CD4-positive, CD25-positive, alpha-beta regulatory T cell (primary cell): ENCODE measurements at regions not wholly inside any gene's neighbourhood (a gene's known extent, or its start where the extent isn't known, plus 50 kb on each side); places are given as distances from the start of the nearest gene placed in this dataset.
"Not testable (repeated sequence)": the region's sequence is repeated elsewhere in the genome, so short reads cannot be mapped to it uniquely, and the experiment has no call there.

Source experiments
- ATAC-seq, 2 donors: fragments of 150-1000 bp; cut with Tn5 transposase; one replicate each; pipeline ENCODE4 v1.10.0; 2021; ENCODE audit warnings: low read depth in 2 of 2, moderate number of reproducible peaks in 2 of 2, moderate library complexity in 1 of 2
- DNase-seq, 3 donors: peaks; one replicate each; pipeline versions ENCODE4 v3.0.0 to v3.0.0-alpha.2; 2012 to 2022; ENCODE audit warnings: mixed read lengths in 1 of 3
- H3K27ac ChIP-seq: one replicate; pipeline ENCODE4 v1.7.0; 2013; ENCODE audit warnings: mild to moderate bottlenecking, low read length; ENCODE audit not compliant: insufficient read depth, poor library complexity, severe bottlenecking
- H3K27me3 ChIP-seq: one replicate; pipeline ENCODE4 v1.7.0; 2013; ENCODE audit warnings: low read length; ENCODE audit not compliant: control insufficient read depth, insufficient read depth
- H3K36me3 ChIP-seq: one replicate; pipeline ENCODE4 v1.7.0; 2013; ENCODE audit warnings: mild to moderate bottlenecking, low read length, moderate library complexity; ENCODE audit not compliant: control insufficient read depth, insufficient read depth
- H3K4me1 ChIP-seq: 2 replicates; pipeline ENCODE4 v1.7.0; 2013; ENCODE audit warnings: mild to moderate bottlenecking, low read length; ENCODE audit not compliant: insufficient read depth, control insufficient read depth, poor library complexity, severe bottlenecking
- H3K4me3 ChIP-seq: one replicate; pipeline ENCODE4 v1.7.0; 2013; ENCODE audit warnings: low read depth, mild to moderate bottlenecking, low read length, moderate library complexity
- H3K9me3 ChIP-seq, 2 experiments: 1 replicate in 1 of 2; 2 replicates in 1 of 2; pipeline ENCODE4 v1.7.0; 2013; ENCODE audit warnings: low read length in 2 of 2, mild to moderate bottlenecking in 1 of 2, moderate library complexity in 1 of 2; ENCODE audit not compliant: control insufficient read depth in 2 of 2
- H3K27ac Mint-ChIP-seq, 3 donors: one replicate each; pipeline ENCODE4 v1.8.0; 2020 to 2022; ENCODE audit warnings: mild to moderate bottlenecking in 3 of 3, mixed read lengths in 3 of 3, moderate library complexity in 2 of 3
- H3K27me3 Mint-ChIP-seq: one replicate; pipeline ENCODE4 v1.8.0; 2022; ENCODE audit warnings: mild to moderate bottlenecking, mixed read lengths
- H3K36me3 Mint-ChIP-seq: one replicate; pipeline ENCODE4 v1.8.0; 2020; ENCODE audit warnings: mixed read lengths
- H3K4me1 Mint-ChIP-seq, 4 donors: one replicate each; pipeline ENCODE4 v1.8.0; 2020 to 2022; ENCODE audit warnings: mixed read lengths in 4 of 4, mild to moderate bottlenecking in 1 of 4
- H3K4me3 Mint-ChIP-seq, 4 donors: one replicate each; pipeline ENCODE4 v1.8.0; 2020 to 2022; ENCODE audit warnings: mild to moderate bottlenecking in 4 of 4, mixed read lengths in 4 of 4, moderate library complexity in 3 of 4
- H3K9me3 Mint-ChIP-seq, 7 donors: one replicate each; pipeline ENCODE4 v1.8.0; 2020 to 2022; ENCODE audit warnings: mixed read lengths in 7 of 7, mild to moderate bottlenecking in 3 of 7, moderate library complexity in 2 of 7

- DNase-seq (no peak), ATAC-seq (no peak)
- Histone ChIP-seq H3K27ac (no peak overlapping the region), H3K4me3 (no peak overlapping the region), H3K27me3 (no peaks in the 10 kb centered on the region), H3K9me3 (peaks cover 0 to 3% of the 10 kb centered on the region in 2 experiments), H3K4me1 (no peaks in the 10 kb centered on the region), H3K36me3 (no peaks in the 10 kb centered on the region)
- Mint-ChIP-seq H3K4me3 (no peak overlapping the region), H3K4me1 (peaks cover 0 to 4% (median 0%) of the 10 kb centered on the region in 4 donors), H3K9me3 (peaks cover 0 to 14% (median 8%) of the 10 kb centered on the region in 7 donors), H3K27ac (no peak overlapping the region), H3K27me3 (no peaks in the 10 kb centered on the region), H3K36me3 (no peaks in the 10 kb centered on the region)
These were observed 268.8 kb upstream of the IRX1 start for GRCh38 chr5:3326841-3327232.

- Mint-ChIP-seq H3K36me3 (no peaks in the 10 kb centered on the region), H3K27me3 (no peaks in the 10 kb centered on the region), H3K4me1 (peaks cover 0 to 4% (median 0%) of the 10 kb centered on the region in 4 donors), H3K9me3 (peaks cover 0 to 14% (median 5%) of the 10 kb centered on the region in 7 donors), H3K27ac (no peak overlapping the region), H3K4me3 (no peak overlapping the region)
- Histone ChIP-seq H3K27ac (no peak overlapping the region), H3K4me1 (no peaks in the 10 kb centered on the region), H3K27me3 (no peaks in the 10 kb centered on the region), H3K36me3 (no peaks in the 10 kb centered on the region), H3K9me3 (peaks cover 0 to 3% of the 10 kb centered on the region in 2 experiments), H3K4me3 (no peak overlapping the region)
- DNase-seq (no peak), ATAC-seq (no peak)
These were observed 269.4 kb upstream of the IRX1 start for GRCh38 chr5:3325972-3326840.

- DNase-seq, result peak in 1 of 3 donors; percentile 0
- ATAC-seq, result no peak
- no peaks in the 10 kb centered on the region for H3K4me1 Mint-ChIP-seq
- H3K9me3 Mint-ChIP-seq, result peaks cover 0 to 14% (median 4%) of the 10 kb centered on the region in 7 donors
- no peaks in the 10 kb centered on the region for H3K36me3 ChIP-seq
- no peak overlapping the region for H3K27ac ChIP-seq
- H3K36me3 Mint-ChIP-seq, result no peaks in the 10 kb centered on the region
- H3K27me3 ChIP-seq, result no peaks in the 10 kb centered on the region
- no peak overlapping the region for H3K4me3 ChIP-seq
- H3K27me3 Mint-ChIP-seq, result no peaks in the 10 kb centered on the region
- H3K4me1 ChIP-seq, result no peaks in the 10 kb centered on the region
- no peak overlapping the region for H3K4me3 Mint-ChIP-seq
- H3K9me3 ChIP-seq, result peaks cover 0 to 3% of the 10 kb centered on the region in 2 experiments
- no peak overlapping the region for H3K27ac Mint-ChIP-seq
These were observed 270.2 kb upstream of the IRX1 start for GRCh38 chr5:3325201-3325971.

- H3K9me3 ChIP-seq, result peaks cover 0 to 3% of the 10 kb centered on the region in 2 experiments
These were observed 271.1 kb upstream of the IRX1 start for GRCh38 chr5:3324421-3325101.

GRCh38 chr5:3323966-3324365, 271.7 kb upstream of the IRX1 start:
- not testable (repeated sequence) for H3K27me3 Mint-ChIP-seq

More at GRCh38 chr5:3324421-3325101, 271.1 kb upstream of the IRX1 start:
- no peak for ATAC-seq
- Histone ChIP-seq H3K27me3 (no peaks in the 10 kb centered on the region), H3K27ac (no peak overlapping the region), H3K4me1 (no peaks in the 10 kb centered on the region), H3K4me3 (no peak overlapping the region), H3K36me3 (no peaks in the 10 kb centered on the region)
- H3K36me3 Mint-ChIP-seq, result no peaks in the 10 kb centered on the region
- H3K27me3 Mint-ChIP-seq, result no peaks in the 10 kb centered on the region
- H3K4me3 Mint-ChIP-seq, result no peak overlapping the region
- peaks cover 0 to 10% (median 2%) of the 10 kb centered on the region in 7 donors for H3K9me3 Mint-ChIP-seq
- H3K4me1 Mint-ChIP-seq, result no peaks in the 10 kb centered on the region
- H3K27ac Mint-ChIP-seq, result no peak overlapping the region
- peak in 1 of 3 donors; percentile 4 for DNase-seq

GRCh38 chr5:3323144-3323543, 272.5 kb upstream of the IRX1 start:
- no peak for ATAC-seq
- Mint-ChIP-seq H3K27me3 (no peaks in the 10 kb centered on the region), H3K36me3 (no peaks in the 10 kb centered on the region), H3K27ac (no peak overlapping the region), H3K4me3 (no peak overlapping the region), H3K4me1 (no peaks in the 10 kb centered on the region), H3K9me3 (peaks cover 0 to 9% (median 2%) of the 10 kb centered on the region in 7 donors)
- Histone ChIP-seq H3K36me3 (no peaks in the 10 kb centered on the region), H3K4me1 (no peaks in the 10 kb centered on the region), H3K9me3 (peaks cover 0 to 3% of the 10 kb centered on the region in 2 experiments), H3K27ac (no peak overlapping the region), H3K27me3 (no peaks in the 10 kb centered on the region), H3K4me3 (no peak overlapping the region)
- DNase-seq, result no peak

More at GRCh38 chr5:3323966-3324365, 271.7 kb upstream of the IRX1 start:
- ATAC-seq, H3K27me3 ChIP-seq, H3K27ac ChIP-seq, H3K27ac Mint-ChIP-seq, DNase-seq, H3K4me3 ChIP-seq, H3K36me3 ChIP-seq, H3K4me1 Mint-ChIP-seq, H3K36me3 Mint-ChIP-seq, H3K4me3 Mint-ChIP-seq, H3K9me3 Mint-ChIP-seq, H3K9me3 ChIP-seq, H3K4me1 ChIP-seq: not testable (repeated sequence)

GRCh38 chr5:3322642-3323041, 273.0 kb upstream of the IRX1 start:
- Mint-ChIP-seq H3K4me3 (no peak overlapping the region), H3K27ac (no peak overlapping the region), H3K4me1 (no peaks in the 10 kb centered on the region), H3K27me3 (no peaks in the 10 kb centered on the region), H3K36me3 (no peaks in the 10 kb centered on the region), H3K9me3 (peaks cover 0 to 8% (median 2%) of the 10 kb centered on the region in 7 donors)
- Histone ChIP-seq H3K27ac (no peak overlapping the region), H3K27me3 (no peaks in the 10 kb centered on the region), H3K9me3 (peaks cover 0 to 2% of the 10 kb centered on the region in 2 experiments), H3K4me1 (no peaks in the 10 kb centered on the region), H3K36me3 (no peaks in the 10 kb centered on the region), H3K4me3 (no peak overlapping the region)
- ATAC-seq (no peak), DNase-seq (no peak)
